Endothelial cell of umbilical vein (primary cell): ENCODE measurements at regions not wholly inside any gene's neighbourhood (a gene's known extent, or its start where the extent isn't known, plus 50 kb on each side); places are given as distances from the start of the nearest gene placed in this dataset.

Source experiments
- BruUV-seq: library from RNA; stranded (reverse); fragments of 400-500 nt; replicated peaks from 2 replicates; lab custom pipeline; 2021; lab: Mats Ljungman, UMichigan
- CTCF ChIA-PET: fragments of 300-600, 350-600 bp; sonication (Branson Sonifier 250); formaldehyde crosslinking; loops from one replicate; lab custom pipeline; 2021; ENCODE audit warnings: antibody characterized with exemption, inconsistent platforms; lab: Charles Lee
- POLR2A ChIA-PET: fragments of 300-600, 350-600 bp; sonication (Branson Sonifier 250); formaldehyde crosslinking; loops from one replicate; lab custom pipeline; 2021; ENCODE audit warnings: antibody characterized with exemption, inconsistent platforms; lab: Charles Lee
- DNase-seq: peaks from one replicate; pipeline ENCODE4 v3.0.0-alpha.2; 2011; ENCODE audit warnings: low read depth, low spot score
- FAIRE-seq: peaks from 2 replicates; lab custom pipeline; 2011; peaks lifted over from hg19 to GRCh38; lab: Jason Lieb, UNC
- H2AFZ ChIP-seq: 2 replicates; pipeline ENCODE4 v1.6.0; 2012; ENCODE audit warnings: low read depth, low read length, control low read depth, inconsistent platforms
- H3K27ac ChIP-seq: 2 replicates; pipeline ENCODE4 v1.5.1; 2011; ENCODE audit warnings: low read depth, mild to moderate bottlenecking, control low read depth, low read length, moderate library complexity; ENCODE audit not compliant: insufficient read depth
- H3K27me3 ChIP-seq, 2 experiments: 2 replicates each; pipeline versions ENCODE4 v1.6.0 to v1.6.1; 2011; ENCODE audit warnings: low read length in 2 of 2, mixed read lengths in 1 of 2; ENCODE audit not compliant: control insufficient read depth in 2 of 2, insufficient read depth in 2 of 2
- H3K36me3 ChIP-seq, 2 experiments: 2 replicates in 1 of 2; 3 replicates in 1 of 2; pipeline ENCODE4 v1.5.1; 2011; ENCODE audit warnings: low read length in 2 of 2, mild to moderate bottlenecking in 1 of 2, moderate library complexity in 1 of 2; ENCODE audit not compliant: control insufficient read depth in 2 of 2, insufficient read depth in 2 of 2; ENCODE audit errors: extremely low read depth in 1 of 2
- H3K4me1 ChIP-seq: 3 replicates; pipeline ENCODE4 v1.5.1; 2011; ENCODE audit warnings: mild to moderate bottlenecking, low read length; ENCODE audit not compliant: control insufficient read depth, insufficient read depth; ENCODE audit errors: extremely low read depth
- H3K4me2 ChIP-seq: 2 replicates; pipeline ENCODE4 v1.6.1; 2011; ENCODE audit warnings: low read length, control low read depth, mixed read lengths; ENCODE audit not compliant: insufficient read depth
- H3K4me3 ChIP-seq, 3 experiments: fragments of 200-600 bp in 1 of 3; sonication (generic), shearing (Covaris generic) in 1 of 3; replicated peaks in 1 of 3; 2 replicates each; pipeline ENCODE4 v1.5.1; 2011 to 2016; ENCODE audit warnings: control low read depth in 3 of 3, low read length in 3 of 3, mild to moderate bottlenecking in 2 of 3, inconsistent platforms in 1 of 3, low read depth in 1 of 3, moderate library complexity in 1 of 3; ENCODE audit not compliant: insufficient read depth in 1 of 3
- H3K79me2 ChIP-seq: 2 replicates; pipeline ENCODE4 v1.6.0; 2012; ENCODE audit warnings: low read length, inconsistent platforms; ENCODE audit not compliant: control insufficient read depth, insufficient read depth
- H3K9ac ChIP-seq: replicated peaks from 2 replicates; pipeline ENCODE3; 2011; ENCODE audit warnings: low read length, control low read depth; ENCODE audit not compliant: insufficient read depth; ENCODE audit errors: extremely low read depth
- H3K9me1 ChIP-seq: replicated peaks from 3 replicates; pipeline ENCODE4 v1.6.0; 2011; ENCODE audit warnings: mild to moderate bottlenecking, low read length; ENCODE audit not compliant: control insufficient read depth, insufficient read depth; ENCODE audit errors: extremely low read depth
- H3K9me3 ChIP-seq: replicated peaks from 2 replicates; pipeline ENCODE4 v1.5.1; 2012; ENCODE audit warnings: low read length, inconsistent platforms; ENCODE audit not compliant: control insufficient read depth, insufficient read depth
- H4K20me1 ChIP-seq: replicated peaks from 2 replicates; pipeline ENCODE3; 2011; ENCODE audit warnings: mild to moderate bottlenecking, low read length; ENCODE audit not compliant: control insufficient read depth, insufficient read depth; ENCODE audit errors: extremely low read depth
- CTCF ChIP-seq, 2 donors: IDR thresholded peaks; 1 replicate in 1 of 2; 2 replicates in 1 of 2; pipeline ENCODE4 v1.5.1; 2011; ENCODE audit warnings: low read length in 2 of 2, mild to moderate bottlenecking in 2 of 2, moderate library complexity in 2 of 2, control low read depth in 1 of 2, inconsistent platforms in 1 of 2, low read depth in 1 of 2; ENCODE audit not compliant: insufficient read depth in 1 of 2; ENCODE audit errors: extremely low read depth in 1 of 2
- EZH2 ChIP-seq: IDR thresholded peaks from 2 replicates; pipeline ENCODE4 v1.6.1; 2012; ENCODE audit warnings: borderline replicate concordance, low read depth, mild to moderate bottlenecking, moderate library complexity, low read length, inconsistent platforms; ENCODE audit not compliant: severe bottlenecking
- FOS ChIP-seq: IDR thresholded peaks from 2 replicates; pipeline ENCODE4 v1.6.1; 2011; ENCODE audit warnings: mild to moderate bottlenecking, low read length, moderate library complexity, borderline replicate concordance; ENCODE audit not compliant: insufficient read depth
- GATA2 ChIP-seq: IDR thresholded peaks from 2 replicates; pipeline ENCODE4 v1.7.0; 2011; ENCODE audit warnings: low read depth, mild to moderate bottlenecking, moderate library complexity, mixed read lengths, low read length; ENCODE audit not compliant: insufficient read length, insufficient read depth
- JUN ChIP-seq: IDR thresholded peaks from 2 replicates; pipeline ENCODE4 v1.6.1; 2011; ENCODE audit warnings: borderline replicate concordance, low read depth; ENCODE audit not compliant: insufficient read length, insufficient read depth
- MYC ChIP-seq: IDR thresholded peaks from one replicate; pipeline ENCODE4 v1.6.1; 2011; ENCODE audit warnings: mild to moderate bottlenecking, low read depth, low read length
- POLR2A ChIP-seq: IDR thresholded peaks from 2 replicates; pipeline ENCODE4 v1.6.1; 2012; ENCODE audit warnings: low read depth, mild to moderate bottlenecking, control low read depth, low read length
- POLR2AphosphoS5 ChIP-seq: IDR thresholded peaks from 2 replicates; pipeline ENCODE4 v1.6.1; 2012; ENCODE audit warnings: low read depth, mild to moderate bottlenecking, control low read depth, low read length, moderate library complexity; ENCODE audit not compliant: insufficient read depth
- dilution Hi-C: fragments of 300-500 bp; cut with MboI; formaldehyde crosslinking; loops from one replicate; pipeline ENCODE4 v1.15.0; 2019; ENCODE audit warnings: low sequenced_read_pairs; ENCODE audit not compliant: extremely low pct_ligation_motif_present
- intact Hi-C: fragments of 100-400 bp; cut with micrococcal nuclease; formaldehyde crosslinking; loops from one replicate; pipeline ENCODE4 v1.10.0; 2022
- TF ChIP-seq, protein P1 (sequence below): IDR thresholded peaks from 2 replicates; pipeline ENCODE4 v1.6.1; 2011; ENCODE audit not compliant: insufficient read depth, insufficient read length

GRCh38 chr10:84988011-84988410 is 659.6 kb downstream of the CCSER2 start:
- no TSS peak for BruUV-seq
- Histone ChIP-seq H3K9me1 (no peaks in the 10 kb centered on the region), H3K4me1 (no peaks in the 10 kb centered on the region), H3K4me3 (no peak overlapping the region), H3K4me2 (no peak overlapping the region), H3K9ac (no peak overlapping the region), H4K20me1 (no peaks in the 10 kb centered on the region), H3K27ac (no peak overlapping the region), H3K79me2 (no peaks in the 10 kb centered on the region), H2AFZ (no peak overlapping the region), H3K36me3 (no peaks in the 10 kb centered on the region), H3K27me3 (no peaks in the 10 kb centered on the region), H3K9me3 (no peaks in the 10 kb centered on the region)
- TF ChIP-seq FOS (no peak), POLR2AphosphoS5 (no peak), MYC (no peak), GATA2 (no peak), JUN (no peak), EZH2 (no peak), POLR2A (no peak), CTCF (IDR thresholded peaks at IDR 0.05; ENCODE audit: extremely low read depth in 1 of 2, insufficient read depth in 1 of 2, low read depth in 1 of 2, low read length in 2 of 2) (no peak)
- TF ChIP-seq, protein P1, sequence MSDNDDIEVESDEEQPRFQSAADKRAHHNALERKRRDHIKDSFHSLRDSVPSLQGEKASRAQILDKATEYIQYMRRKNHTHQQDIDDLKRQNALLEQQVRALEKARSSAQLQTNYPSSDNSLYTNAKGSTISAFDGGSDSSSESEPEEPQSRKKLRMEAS, result no peak
- no peak for DNase-seq
- ChIA-PET CTCF (no interaction called here), POLR2A (no interaction called here)
- FAIRE-seq, result no peak
- dilution Hi-C loops, result no loop called here
- intact Hi-C loops, result no loop called here
